ENCODE measurements at regions not wholly inside any gene's neighbourhood (a gene's known extent, or its start where the extent isn't known, plus 50 kb on each side); places are given as distances from the start of the nearest gene placed in this dataset.

GRCh38 chr9:110076894-110077725 lies 130.8 kb downstream of the C9orf152 start:
- WGBS (ENCODE audit: insufficient coverage, insufficient replicate concordance, low lambda C conversion rate, missing lambda C conversion rate), result 32% methylated on average over 12 of the region's 13 CpGs
- Histone ChIP-seq H3K27ac (ENCODE audit: control insufficient read depth, insufficient read depth) (no peak overlapping the region), H4K20me1 (ENCODE audit: control insufficient read depth, insufficient read depth) (no peaks in the 10 kb centered on the region; the same call in 1 of the 2 replicates), H3K4me3 (no peak overlapping the region), H3K9me3 (replicated peaks; ENCODE audit: control insufficient read depth, insufficient read depth, low read length) (no peaks in the 10 kb centered on the region; the same call in 2 of the 3 replicates), H3K4me1 (ENCODE audit: control insufficient read depth, insufficient read depth, low read length) (peaks cover 14% of the 10 kb centered on the region), H2AFZ (ENCODE audit: control insufficient read depth, low read depth, low read length) (no peak overlapping the region), H3K79me2 (ENCODE audit: control insufficient read depth, insufficient read depth, low read length) (peaks cover 83% of the 10 kb centered on the region), H3K4me2 (ENCODE audit: control insufficient read depth, insufficient read depth) (no peak overlapping the region), H3K36me3 (ENCODE audit: control insufficient read depth in 2 of 2, insufficient read depth in 2 of 2, low read length in 1 of 2) (peaks cover 8 to 17% of the 10 kb centered on the region in 2 experiments), H3K27me3 (replicated peaks in 1 of 2; ENCODE audit: control insufficient read depth in 2 of 2, insufficient read depth in 2 of 2, low read length in 1 of 2) (no peaks in the 10 kb centered on the region), H3K9ac (ENCODE audit: control insufficient read depth, insufficient read depth, low read length) (no peak overlapping the region)
- ChIA-PET CTCF (interaction anchor here (1.1 to 1.2 kb wide), 2 partner anchors 11 to 13 kb away, joined by 4 to 5 read pairs; no protein-coding TSS in a partner anchor), POLR2A (interaction anchor here (1.1 to 1.6 kb wide), 2 partner anchors 11 to 26 kb away, joined by 3 to 6 read pairs; no protein-coding TSS in a partner anchor), RAD21 (ENCODE audit: unreplicated experiment) (interaction anchor here (1.2 kb wide), 1 partner anchor 24 kb away, joined by 3 read pairs; no protein-coding TSS in a partner anchor), SMC1A (ENCODE audit: uncharacterized antibody, unreplicated experiment) (interaction anchor here (1.2 to 2.3 kb wide), 4 partner anchors 11 to 65 kb away, joined by 3 to 5 read pairs (median 4); no protein-coding TSS in a partner anchor)
- BruUV-seq (replicated peaks), result no TSS peak
- DNase-seq (ENCODE audit: low read depth, low spot score), result no peak
- no peak for TF ChIP-seq PAX8 (IDR thresholded peaks at IDR 0.05)
- TF ChIP-seq, protein P1, sequence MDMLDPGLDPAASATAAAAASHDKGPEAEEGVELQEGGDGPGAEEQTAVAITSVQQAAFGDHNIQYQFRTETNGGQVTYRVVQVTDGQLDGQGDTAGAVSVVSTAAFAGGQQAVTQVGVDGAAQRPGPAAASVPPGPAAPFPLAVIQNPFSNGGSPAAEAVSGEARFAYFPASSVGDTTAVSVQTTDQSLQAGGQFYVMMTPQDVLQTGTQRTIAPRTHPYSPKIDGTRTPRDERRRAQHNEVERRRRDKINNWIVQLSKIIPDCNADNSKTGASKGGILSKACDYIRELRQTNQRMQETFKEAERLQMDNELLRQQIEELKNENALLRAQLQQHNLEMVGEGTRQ (IDR thresholded peaks at IDR 0.05; ENCODE audit: borderline replicate concordance, low read depth, low read length), result no peak
- TF ChIP-seq FOXK2 (IDR thresholded peaks at IDR 0.05), result no peak
- TF ChIP-seq JUNB (IDR thresholded peaks at IDR 0.05), result peak; percentile 18; the same call in 1 of the 2 replicates
- peak; percentile 13; the same call in 1 of the 2 replicates for TF ChIP-seq CREM (IDR thresholded peaks at IDR 0.05; ENCODE audit: low read depth)
- TF ChIP-seq KAT2A (conservative IDR thresholded peaks at IDR 0.05; ENCODE audit: control insufficient read depth, low read depth, low read length), result no peak
- no peak for TF ChIP-seq SMARCA5 (IDR thresholded peaks at IDR 0.05)
- TF ChIP-seq SIX5 (IDR thresholded peaks at IDR 0.05; ENCODE audit: low read depth, low read length, severe bottlenecking), result no peak
- TF ChIP-seq, protein P2, sequence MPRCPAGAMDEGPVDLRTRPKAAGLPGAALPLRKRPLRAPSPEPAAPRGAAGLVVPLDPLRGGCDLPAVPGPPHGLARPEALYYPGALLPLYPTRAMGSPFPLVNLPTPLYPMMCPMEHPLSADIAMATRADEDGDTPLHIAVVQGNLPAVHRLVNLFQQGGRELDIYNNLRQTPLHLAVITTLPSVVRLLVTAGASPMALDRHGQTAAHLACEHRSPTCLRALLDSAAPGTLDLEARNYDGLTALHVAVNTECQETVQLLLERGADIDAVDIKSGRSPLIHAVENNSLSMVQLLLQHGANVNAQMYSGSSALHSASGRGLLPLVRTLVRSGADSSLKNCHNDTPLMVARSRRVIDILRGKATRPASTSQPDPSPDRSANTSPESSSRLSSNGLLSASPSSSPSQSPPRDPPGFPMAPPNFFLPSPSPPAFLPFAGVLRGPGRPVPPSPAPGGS (IDR thresholded peaks at IDR 0.05; ENCODE audit: borderline replicate concordance, insufficient read depth, low read depth, low read length, poor library complexity, severe bottlenecking), result no peak
- no peak for TF ChIP-seq MXI1 (IDR thresholded peaks at IDR 0.05; ENCODE audit: low read depth, low read length)
- TF ChIP-seq, protein P3, sequence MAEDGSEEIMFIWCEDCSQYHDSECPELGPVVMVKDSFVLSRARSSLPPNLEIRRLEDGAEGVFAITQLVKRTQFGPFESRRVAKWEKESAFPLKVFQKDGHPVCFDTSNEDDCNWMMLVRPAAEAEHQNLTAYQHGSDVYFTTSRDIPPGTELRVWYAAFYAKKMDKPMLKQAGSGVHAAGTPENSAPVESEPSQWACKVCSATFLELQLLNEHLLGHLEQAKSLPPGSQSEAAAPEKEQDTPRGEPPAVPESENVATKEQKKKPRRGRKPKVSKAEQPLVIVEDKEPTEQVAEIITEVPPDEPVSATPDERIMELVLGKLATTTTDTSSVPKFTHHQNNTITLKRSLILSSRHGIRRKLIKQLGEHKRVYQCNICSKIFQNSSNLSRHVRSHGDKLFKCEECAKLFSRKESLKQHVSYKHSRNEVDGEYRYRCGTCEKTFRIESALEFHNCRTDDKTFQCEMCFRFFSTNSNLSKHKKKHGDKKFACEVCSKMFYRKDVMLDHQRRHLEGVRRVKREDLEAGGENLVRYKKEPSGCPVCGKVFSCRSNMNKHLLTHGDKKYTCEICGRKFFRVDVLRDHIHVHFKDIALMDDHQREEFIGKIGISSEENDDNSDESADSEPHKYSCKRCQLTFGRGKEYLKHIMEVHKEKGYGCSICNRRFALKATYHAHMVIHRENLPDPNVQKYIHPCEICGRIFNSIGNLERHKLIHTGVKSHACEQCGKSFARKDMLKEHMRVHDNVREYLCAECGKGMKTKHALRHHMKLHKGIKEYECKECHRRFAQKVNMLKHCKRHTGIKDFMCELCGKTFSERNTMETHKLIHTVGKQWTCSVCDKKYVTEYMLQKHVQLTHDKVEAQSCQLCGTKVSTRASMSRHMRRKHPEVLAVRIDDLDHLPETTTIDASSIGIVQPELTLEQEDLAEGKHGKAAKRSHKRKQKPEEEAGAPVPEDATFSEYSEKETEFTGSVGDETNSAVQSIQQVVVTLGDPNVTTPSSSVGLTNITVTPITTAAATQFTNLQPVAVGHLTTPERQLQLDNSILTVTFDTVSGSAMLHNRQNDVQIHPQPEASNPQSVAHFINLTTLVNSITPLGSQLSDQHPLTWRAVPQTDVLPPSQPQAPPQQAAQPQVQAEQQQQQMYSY (CRISPR knock-in tag; IDR thresholded peaks at IDR 0.05), result no peak
- no peak for ATAC-seq
- in situ Hi-C loops (cut with MboI) (no loop called here), intact Hi-C loops (cut with micrococcal nuclease; ENCODE audit: unreplicated experiment) (no loop called here)
- no peak for FAIRE-seq
